Embryonic facial prominence (tissue), 1 donor: ENCODE measurements at regions not wholly inside any gene's neighbourhood (a gene's known extent, or its start where the extent isn't known, plus 50 kb on each side); places are given as distances from the start of the nearest gene placed in this dataset.
A peak's percentile ranks its signal among the peaks of the same experiment; 100 is the strongest.

Experiments used
- DNase-seq: peaks from one replicate; pipeline ENCODE4 v3.0.0-alpha.2; 2016; ENCODE audit errors: extremely low spot score

DNA sequence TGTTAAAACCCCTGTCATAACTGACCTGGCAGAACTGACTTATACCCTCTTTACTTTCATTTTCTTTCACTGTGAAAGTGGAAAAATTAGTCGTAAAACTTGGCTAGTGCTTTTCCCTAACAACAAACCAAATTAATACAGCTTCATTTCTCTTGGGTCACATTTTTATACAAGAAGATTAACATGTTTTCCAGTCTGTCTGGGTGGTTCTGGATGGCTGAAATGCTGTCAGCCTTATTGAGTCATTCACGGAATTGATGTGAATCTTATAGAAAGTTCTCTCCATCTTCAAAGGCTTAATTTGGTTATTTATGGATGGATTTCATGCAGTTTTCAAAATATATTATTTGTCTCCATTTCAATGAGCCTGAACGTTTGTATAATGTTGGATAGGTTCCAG lies 440.0 kb downstream of the KCTD12 start:
- no peak for DNase-seq

- DNase-seq, result no peak
Observed at GRCh38 chr13:76440568-76440967, 445.6 kb downstream of the KCTD12 start.

GRCh38 chr13:76439546-76439945 lies 446.7 kb downstream of the KCTD12 start:
- DNase-seq, result no peak

- no peak for DNase-seq
Observed at GRCh38 chr13:76438050-76438449, 448.2 kb downstream of the KCTD12 start.

GRCh38 chr13:76425935-76426334 lies 460.3 kb downstream of the KCTD12 start:
- no peak for DNase-seq

DNA sequence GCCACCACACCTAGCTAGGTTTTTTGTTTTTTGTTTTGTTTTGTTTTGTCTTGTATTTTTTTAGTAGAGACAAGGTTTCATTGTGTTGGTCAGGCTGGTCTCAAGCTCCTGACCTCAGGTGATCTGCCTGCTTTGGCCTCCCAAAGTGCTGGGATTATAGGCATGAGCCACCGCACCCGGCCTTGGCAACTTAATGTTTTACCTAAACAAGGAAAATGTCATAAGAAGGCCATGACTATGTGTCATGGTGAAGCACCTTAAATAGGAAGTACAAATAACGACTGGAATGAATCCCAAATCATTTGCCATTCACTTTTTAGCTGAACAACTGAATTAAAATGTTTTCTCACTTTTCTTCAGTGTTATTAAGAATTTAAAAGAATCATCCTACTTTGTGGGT lies 465.2 kb downstream of the KCTD12 start:
- no peak for DNase-seq

GRCh38 chr13:76418404-76418803 lies 467.8 kb downstream of the KCTD12 start:
- no peak for DNase-seq

DNA sequence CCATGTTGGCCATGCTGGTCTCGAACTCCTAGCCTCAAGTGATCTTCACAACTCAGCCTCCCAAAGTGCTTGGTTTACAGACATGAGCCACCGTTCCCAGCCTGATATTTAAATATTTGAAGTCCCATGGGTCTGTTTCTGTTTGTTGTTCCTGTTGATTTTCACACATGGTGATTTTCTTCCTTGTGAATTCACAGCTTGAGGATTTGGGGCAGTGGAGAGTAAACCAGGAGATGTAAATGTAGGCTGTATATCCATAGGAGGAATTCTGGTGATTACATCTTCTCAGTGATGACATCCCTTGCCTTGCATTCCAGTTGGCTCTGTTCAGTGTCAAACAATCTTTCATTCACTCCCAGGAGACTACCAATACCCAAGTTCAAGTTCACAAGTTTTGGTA lies 471.9 kb downstream of the KCTD12 start:
- no peak for DNase-seq

DNA sequence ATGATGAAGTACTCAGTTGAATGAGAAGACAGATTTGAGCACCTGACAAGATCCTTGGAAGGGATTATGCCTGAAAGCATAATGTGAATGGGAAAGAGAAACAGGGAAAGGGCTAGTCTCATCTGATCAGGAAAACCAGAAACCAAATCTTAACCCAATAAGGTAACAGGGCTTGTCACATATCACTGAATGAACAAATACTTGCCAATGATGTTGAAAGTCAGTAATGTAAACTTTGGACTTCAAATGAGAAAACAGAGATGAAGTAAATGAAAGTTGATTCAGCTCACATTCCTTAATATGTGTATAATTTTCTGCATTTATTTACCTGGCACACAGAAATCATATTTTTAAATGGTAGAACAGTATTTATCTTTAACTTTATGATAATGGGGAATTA lies 480.0 kb downstream of the KCTD12 start:
- DNase-seq, result no peak

DNA sequence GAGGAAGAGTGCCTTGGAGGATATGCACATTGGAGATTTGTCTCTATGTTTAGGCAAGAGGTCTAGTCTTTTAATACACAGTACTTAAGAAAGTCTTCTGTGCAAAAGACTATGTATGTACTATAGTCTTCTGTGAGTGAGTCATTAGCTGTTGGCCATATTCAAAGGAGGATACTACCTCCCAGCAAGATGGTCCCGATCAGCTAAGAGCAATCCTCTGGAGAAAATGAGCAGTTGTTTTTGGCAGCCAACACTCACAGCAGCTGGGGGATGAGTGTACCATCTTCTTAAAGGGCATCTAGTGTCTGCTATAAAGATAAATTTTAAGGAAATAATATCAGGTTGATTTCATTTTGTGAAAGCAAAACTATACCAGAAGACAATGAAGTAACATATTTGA lies 487.8 kb downstream of the KCTD12 start:
- DNase-seq, result no peak

DNA sequence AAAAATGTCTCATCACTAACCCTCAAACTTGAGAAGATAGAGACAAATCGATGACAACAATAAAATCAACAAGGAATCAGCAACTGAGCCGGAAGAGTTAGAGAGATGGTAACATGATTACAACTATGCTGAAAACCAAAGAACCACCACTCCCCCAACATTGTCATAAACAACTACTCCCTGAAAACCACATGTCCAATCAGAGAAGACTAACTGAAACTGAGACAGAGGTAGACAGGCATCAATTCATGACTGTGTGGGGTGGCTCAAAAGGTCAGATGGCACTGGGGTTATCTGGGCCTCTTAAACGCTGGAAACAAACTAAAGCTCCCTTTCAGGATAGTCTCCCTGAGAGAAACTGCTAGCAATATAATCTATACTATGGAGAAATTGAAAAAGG lies 488.8 kb downstream of the KCTD12 start:
- DNase-seq, result no peak

GRCh38 chr13:76389321-76389720 lies 496.9 kb downstream of the KCTD12 start:
- no peak for DNase-seq

GRCh38 chr13:76387566-76387965 lies 498.6 kb downstream of the KCTD12 start:
- no peak for DNase-seq

DNA sequence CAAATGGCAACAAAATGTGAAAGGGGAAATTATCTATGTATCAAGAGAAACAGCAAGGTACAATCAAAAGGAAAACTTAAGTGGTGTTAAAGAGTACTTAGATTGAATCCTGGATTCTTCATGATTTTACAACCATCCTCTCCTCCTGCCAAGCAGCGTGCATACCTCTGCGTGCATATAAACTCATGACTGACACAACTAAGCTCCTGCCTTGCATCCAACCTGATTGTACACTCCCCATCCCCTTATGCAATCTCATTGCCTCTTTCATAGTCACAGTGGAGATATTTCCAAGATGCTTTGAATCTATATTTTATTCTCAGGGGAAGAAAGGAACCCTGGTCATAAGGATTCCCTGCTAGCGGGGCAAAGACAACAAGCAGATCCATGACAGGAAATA lies 499.9 kb downstream of the KCTD12 start:
- no peak for DNase-seq

- DNase-seq, result no peak
Observed at GRCh38 chr13:76385586-76385985, 500.6 kb downstream of the KCTD12 start.

GRCh38 chr13:76383676-76384461 lies 502.3 kb downstream of the KCTD12 start:
- peak; percentile 73 for DNase-seq

DNA sequence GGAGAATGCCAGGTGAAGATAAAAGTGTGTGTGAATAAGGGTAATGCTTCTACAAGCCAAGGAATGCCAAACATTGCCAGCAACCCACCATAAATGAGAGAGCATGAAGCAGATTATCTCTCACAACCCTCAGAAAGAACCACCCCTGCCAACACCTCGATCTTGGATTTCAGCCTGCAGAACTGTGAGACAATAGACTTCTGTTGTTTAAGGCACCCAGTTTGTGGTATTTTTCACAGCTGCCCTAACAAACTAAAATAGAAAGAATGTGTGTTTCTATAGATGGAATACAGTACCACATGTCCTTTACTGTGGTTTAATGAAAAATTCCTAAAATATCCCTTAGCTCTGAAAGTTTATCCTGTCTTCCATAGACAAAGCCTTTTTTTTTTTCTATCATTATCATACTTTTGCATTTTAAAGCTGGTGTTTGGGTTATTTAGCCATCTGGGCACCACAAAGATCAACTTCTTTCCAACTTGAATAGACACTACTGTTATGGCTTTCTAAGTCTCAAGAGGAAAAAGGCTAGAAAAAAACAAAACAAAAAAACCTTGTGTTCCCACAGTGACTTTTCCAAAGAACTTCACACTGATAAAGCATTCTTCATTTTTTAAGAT lies 505.6 kb downstream of the KCTD12 start:
- DNase-seq, result no peak

DNA sequence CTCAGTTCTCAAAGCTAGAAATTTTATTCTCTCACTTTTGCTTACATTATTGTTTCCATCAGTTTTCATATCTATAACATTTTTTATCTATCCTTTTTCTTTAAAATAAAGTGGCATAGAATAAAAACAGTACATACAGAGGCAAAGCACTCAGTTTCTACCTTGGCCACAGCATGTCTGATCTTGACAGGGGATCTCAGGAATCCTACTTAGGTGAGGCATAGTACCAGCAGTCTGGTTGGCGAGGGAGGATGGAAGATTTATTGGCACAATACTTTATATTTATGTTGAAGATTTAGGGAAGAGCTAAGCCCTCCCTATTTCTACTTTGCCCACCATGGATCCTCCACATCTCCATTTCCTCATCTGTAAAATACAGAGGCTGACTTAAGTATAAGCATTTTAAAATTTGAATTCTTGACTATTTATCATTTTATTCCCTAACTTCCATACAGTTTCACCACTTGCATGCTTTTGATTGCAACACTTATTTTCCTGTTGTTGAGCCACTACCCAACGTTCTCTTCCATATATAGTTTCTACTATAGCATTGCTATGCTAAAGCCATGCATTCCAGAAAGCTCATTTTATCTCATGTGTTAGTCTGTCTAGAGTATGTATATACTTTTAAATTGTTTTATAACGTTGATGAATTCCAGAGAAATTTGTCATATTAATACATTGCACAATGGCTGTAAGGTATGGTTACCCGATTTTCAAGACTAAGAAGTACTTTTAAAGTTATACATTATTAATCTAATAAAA lies 506.7 kb downstream of the KCTD12 start:
- no peak for DNase-seq

- DNase-seq, result no peak
Observed at GRCh38 chr13:76378767-76379166, 507.4 kb downstream of the KCTD12 start.

GRCh38 chr13:76363682-76364289 lies 522.4 kb downstream of the KCTD12 start:
- DNase-seq, result no peak

- DNase-seq, result no peak
Observed at GRCh38 chr13:76361868-76362267, 524.3 kb downstream of the KCTD12 start.

GRCh38 chr13:76351541-76352229 lies 534.5 kb downstream of the KCTD12 start:
- DNase-seq, result no peak
